Upper lobe of left lung (tissue), 4 donors: ENCODE measurements at regions not wholly inside any gene's neighbourhood (a gene's known extent, or its start where the extent isn't known, plus 50 kb on each side); places are given as distances from the start of the nearest gene placed in this dataset.

Experiments used
- EP300 ChIP-seq, 4 donors: sonication (generic); formaldehyde crosslinking; IDR thresholded peaks; one replicate each; pipeline ENCODE4 v1.5.1; 2017; ENCODE audit warnings: antibody characterized with exemption in 4 of 4, control low read depth in 2 of 4
- POLR2A ChIP-seq, 4 donors: fragments of 450-650 bp; IDR thresholded peaks; one replicate each; pipeline ENCODE4 v1.5.1; 2016 to 2017; ENCODE audit warnings: antibody characterized with exemption in 4 of 4, mild to moderate bottlenecking in 2 of 4
- POLR2AphosphoS5 ChIP-seq, 2 donors: sonication (generic); formaldehyde crosslinking; IDR thresholded peaks; one replicate each; pipeline ENCODE4 v1.5.1; 2017; ENCODE audit warnings: antibody characterized with exemption in 2 of 2
- TF ChIP-seq, protein P1 (sequence below), 6 experiments: fragments of 450-650 bp in 4 of 6; fragments of 200-600 bp in 2 of 6; sonication (generic) in 2 of 6; IDR thresholded peaks; one replicate each; pipeline ENCODE4 v1.5.1; 2016 to 2019; ENCODE audit warnings: antibody characterized with exemption in 6 of 6

DNA sequence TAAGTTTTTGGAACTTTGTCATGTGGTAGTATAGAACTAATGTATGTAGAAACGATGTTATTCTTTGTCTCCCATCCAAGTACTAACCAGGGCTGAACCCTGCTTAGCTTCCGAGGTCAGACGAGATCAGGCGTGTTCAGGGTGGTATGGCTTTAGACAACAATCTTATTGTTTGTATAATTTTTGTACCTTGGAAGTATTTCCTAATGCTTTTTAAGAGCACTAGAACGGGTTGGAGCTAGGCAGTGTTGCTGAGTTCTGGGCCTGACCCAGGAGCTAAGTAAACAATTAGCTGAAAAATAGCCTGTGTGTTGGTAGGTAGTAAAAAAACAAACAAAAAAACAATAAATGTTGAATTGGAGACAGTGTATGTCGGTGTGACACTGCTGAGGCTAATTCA, 244.3 kb downstream of the EMP1 start:
- TF ChIP-seq, protein P1, sequence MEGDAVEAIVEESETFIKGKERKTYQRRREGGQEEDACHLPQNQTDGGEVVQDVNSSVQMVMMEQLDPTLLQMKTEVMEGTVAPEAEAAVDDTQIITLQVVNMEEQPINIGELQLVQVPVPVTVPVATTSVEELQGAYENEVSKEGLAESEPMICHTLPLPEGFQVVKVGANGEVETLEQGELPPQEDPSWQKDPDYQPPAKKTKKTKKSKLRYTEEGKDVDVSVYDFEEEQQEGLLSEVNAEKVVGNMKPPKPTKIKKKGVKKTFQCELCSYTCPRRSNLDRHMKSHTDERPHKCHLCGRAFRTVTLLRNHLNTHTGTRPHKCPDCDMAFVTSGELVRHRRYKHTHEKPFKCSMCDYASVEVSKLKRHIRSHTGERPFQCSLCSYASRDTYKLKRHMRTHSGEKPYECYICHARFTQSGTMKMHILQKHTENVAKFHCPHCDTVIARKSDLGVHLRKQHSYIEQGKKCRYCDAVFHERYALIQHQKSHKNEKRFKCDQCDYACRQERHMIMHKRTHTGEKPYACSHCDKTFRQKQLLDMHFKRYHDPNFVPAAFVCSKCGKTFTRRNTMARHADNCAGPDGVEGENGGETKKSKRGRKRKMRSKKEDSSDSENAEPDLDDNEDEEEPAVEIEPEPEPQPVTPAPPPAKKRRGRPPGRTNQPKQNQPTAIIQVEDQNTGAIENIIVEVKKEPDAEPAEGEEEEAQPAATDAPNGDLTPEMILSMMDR (IDR thresholded peaks at IDR 0.05): no peak
- no peak for TF ChIP-seq POLR2A (IDR thresholded peaks at IDR 0.05)
- TF ChIP-seq EP300 (IDR thresholded peaks at IDR 0.05): no peak
- TF ChIP-seq POLR2AphosphoS5 (IDR thresholded peaks at IDR 0.05): no peak
